GM23248 (cell line): ENCODE measurements at regions not wholly inside any gene's neighbourhood (a gene's known extent, or its start where the extent isn't known, plus 50 kb on each side); places are given as distances from the start of the nearest gene placed in this dataset.

Experiments used
- DNase-seq: peaks from one replicate; pipeline ENCODE4 v3.0.0-alpha.2; 2015
- H2AFZ ChIP-seq: fragments of 200-600 bp; sonication (generic); 2 replicates; pipeline ENCODE4 v1.6.1; 2016; ENCODE audit warnings: antibody characterized with exemption
- H3F3A ChIP-seq: fragments of 200-600 bp; sonication (generic); 2 replicates; pipeline ENCODE4 v1.6.1; 2016; ENCODE audit warnings: mild to moderate bottlenecking, antibody characterized with exemption, mixed run types; ENCODE audit not compliant: insufficient read depth
- H3K27ac ChIP-seq: fragments of 200-600 bp; sonication (generic); 2 replicates; pipeline ENCODE4 v1.5.1; 2016; ENCODE audit warnings: mild to moderate bottlenecking
- H3K27me3 ChIP-seq: fragments of 200-600 bp; sonication (generic); replicated peaks from 2 replicates; pipeline ENCODE4 v1.6.1; 2016; ENCODE audit warnings: mild to moderate bottlenecking; ENCODE audit not compliant: insufficient read depth
- H3K36me3 ChIP-seq: fragments of 200-600 bp; sonication (generic); 2 replicates; pipeline ENCODE4 v1.6.1; 2016; ENCODE audit warnings: low read depth, mild to moderate bottlenecking
- H3K4me1 ChIP-seq: fragments of 200-600 bp; sonication (generic); 2 replicates; pipeline ENCODE4 v1.6.1; 2016; ENCODE audit warnings: mild to moderate bottlenecking; ENCODE audit not compliant: insufficient read depth
- H3K4me2 ChIP-seq: fragments of 200-600 bp; sonication (generic); one replicate; pipeline ENCODE4 v1.6.1; 2016; ENCODE audit warnings: mild to moderate bottlenecking; ENCODE audit not compliant: unreplicated experiment
- H3K4me3 ChIP-seq: fragments of 200-600 bp; sonication (generic); 2 replicates; pipeline ENCODE4 v1.5.1; 2016; ENCODE audit warnings: mild to moderate bottlenecking
- H3K79me2 ChIP-seq: fragments of 200-600 bp; sonication (generic); 2 replicates; pipeline ENCODE4 v1.6.1; 2016; ENCODE audit warnings: mild to moderate bottlenecking; ENCODE audit not compliant: insufficient read depth
- H3K9ac ChIP-seq: fragments of 200-600 bp; sonication (generic); 2 replicates; pipeline ENCODE4 v1.6.1; 2016; ENCODE audit warnings: mild to moderate bottlenecking
- H3K9me2 ChIP-seq: fragments of 200-600 bp; sonication (generic); 2 replicates; pipeline ENCODE4 v1.6.1; 2016; ENCODE audit warnings: mixed run types, mild to moderate bottlenecking, moderate library complexity; ENCODE audit not compliant: insufficient read depth
- H3K9me3 ChIP-seq: fragments of 200-600 bp; sonication (generic); one replicate; pipeline ENCODE4 v1.6.1; 2017; ENCODE audit warnings: low read depth
- H4K20me1 ChIP-seq: fragments of 200-600 bp; sonication (generic); 2 replicates; pipeline ENCODE4 v1.6.0; 2016; ENCODE audit not compliant: insufficient read depth
- EZH2 ChIP-seq: fragments of 200-600 bp; sonication (generic); IDR thresholded peaks from 2 replicates; pipeline ENCODE4 v1.6.1; 2018; ENCODE audit warnings: antibody characterized with exemption, mild to moderate bottlenecking; ENCODE audit not compliant: insufficient read depth, poor library complexity, severe bottlenecking
- EZH2phosphoT487 ChIP-seq: fragments of 200-600 bp; sonication (generic); IDR thresholded peaks from 2 replicates; pipeline ENCODE4 v1.6.1; 2018; ENCODE audit warnings: antibody characterized with exemption, moderate library complexity, mild to moderate bottlenecking, low read depth; ENCODE audit not compliant: insufficient read depth
- WGBS, 2 experiments: methylation state at CpG; one replicate each; pipeline ENCODE4 v1.1.6; 2015 to 2017; ENCODE audit warnings: low lambda C conversion rate in 2 of 2, low coverage in 1 of 2; ENCODE audit errors: missing lambda C conversion rate in 2 of 2; 5-methylcytosine and 5-hydroxymethylcytosine counted together
- in situ Hi-C: fragments of 300-500 bp; cut with MboI; formaldehyde crosslinking; loops from 2 replicates; pipeline ENCODE4 v1.15.0; 2020

DNA sequence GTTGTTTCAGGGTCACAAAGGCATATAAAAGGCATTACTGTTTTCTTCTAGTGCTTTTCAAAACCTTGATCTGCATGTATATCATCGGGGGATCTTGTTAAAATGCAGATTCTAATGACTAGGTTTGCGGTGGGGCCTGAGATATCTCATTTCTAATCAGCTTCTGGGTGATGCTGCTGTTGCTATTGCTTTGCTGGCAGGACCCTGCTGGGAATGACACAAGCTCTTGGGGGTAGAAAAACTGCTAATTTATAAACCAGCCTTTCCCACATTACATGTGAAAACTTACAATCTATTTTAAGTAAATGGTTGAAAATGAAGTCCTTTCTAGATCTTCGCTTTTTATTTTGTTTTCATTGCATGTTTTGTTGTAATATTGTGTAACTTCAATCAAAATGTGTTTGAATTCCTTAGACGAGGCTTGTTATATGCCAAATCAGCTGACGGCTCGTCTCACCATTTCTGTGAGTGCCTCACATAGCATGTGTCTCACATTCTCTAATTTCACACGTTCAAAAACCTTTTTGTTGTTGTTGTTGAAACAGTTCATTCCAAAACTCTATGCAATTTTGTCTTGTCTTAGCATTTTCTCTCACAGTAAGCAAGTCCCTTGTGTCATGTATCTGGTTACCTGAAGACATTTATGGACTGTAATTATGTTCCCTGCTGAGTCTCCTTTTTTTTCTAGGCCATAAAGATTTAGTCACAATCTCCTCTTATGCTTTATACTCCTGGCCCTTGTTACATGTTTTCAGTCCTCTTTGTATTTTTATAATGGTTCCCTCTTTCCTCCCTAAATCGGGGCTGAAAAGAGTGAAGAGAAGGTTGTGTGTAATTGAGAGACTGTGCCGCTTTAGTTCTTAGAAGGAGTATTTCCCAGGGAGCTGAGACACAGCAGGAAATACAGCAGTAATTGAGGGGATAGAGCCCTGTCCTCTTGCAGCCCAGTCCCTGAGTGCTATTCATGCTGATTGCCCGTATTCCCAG lies 521.0 kb upstream of the SEMA6A start:
- DNase-seq = no peak
- no peaks in the 10 kb centered on the region for H3K27me3 ChIP-seq
- WGBS, 2 experiments = 18 to 29% methylated on average over 10 of the region's 10 CpGs

DNA sequence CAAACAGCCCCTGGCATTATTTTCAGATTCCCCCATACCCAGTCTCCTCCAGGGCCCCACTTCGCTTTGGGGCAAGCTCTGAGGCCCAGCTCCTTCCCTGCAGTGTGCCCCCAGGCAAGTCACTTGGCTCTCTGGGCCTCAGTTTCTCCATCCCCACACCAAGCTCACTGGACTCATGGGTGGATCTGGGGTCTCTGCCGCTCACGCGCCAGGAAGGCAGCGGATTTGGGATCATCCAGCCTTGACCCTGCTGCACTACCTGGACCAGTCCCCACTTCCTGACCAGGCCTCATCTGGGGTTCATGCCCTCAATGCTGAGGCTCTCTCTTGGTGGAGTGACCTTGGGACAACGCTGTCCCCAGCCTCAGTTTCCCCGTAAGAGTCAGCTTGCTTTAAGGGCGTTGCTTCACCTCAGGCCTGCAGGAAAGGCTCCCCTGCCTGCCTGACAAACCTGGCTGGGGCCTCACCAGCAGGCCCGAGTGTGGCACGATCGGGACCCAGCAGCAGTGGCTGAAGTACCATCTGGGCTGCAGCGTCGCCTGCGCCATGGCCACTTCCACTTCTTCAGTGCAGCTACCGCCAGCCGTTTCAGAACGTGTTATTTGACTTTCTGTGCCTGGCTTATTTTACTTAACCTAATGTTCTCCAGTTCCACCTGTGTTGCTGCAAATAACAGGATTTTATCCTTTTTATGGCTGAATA lies 519.6 kb upstream of the SEMA6A start:
- no peak overlapping the region for H2AFZ ChIP-seq
- H3K27ac ChIP-seq = no peak overlapping the region
- in situ Hi-C loops = no loop called here
- H3K9me2 ChIP-seq = no peaks in the 10 kb centered on the region
- no peaks in the 10 kb centered on the region for H3K27me3 ChIP-seq
- H3K79me2 ChIP-seq = no peaks in the 10 kb centered on the region
- TF ChIP-seq EZH2phosphoT487 (no peak), EZH2 (no peak)
- DNase-seq = no peak
- H3K4me3 ChIP-seq = no peak overlapping the region
- no peaks in the 10 kb centered on the region for H3F3A ChIP-seq
- no peak overlapping the region for H3K4me2 ChIP-seq
- no peaks in the 10 kb centered on the region for H4K20me1 ChIP-seq
- H3K36me3 ChIP-seq = no peaks in the 10 kb centered on the region
- WGBS, 2 experiments = 67 to 76% methylated on average over 17 of the region's 17 CpGs
- no peak overlapping the region for H3K9ac ChIP-seq
- no peaks in the 10 kb centered on the region for H3K4me1 ChIP-seq
- no peaks in the 10 kb centered on the region for H3K9me3 ChIP-seq

More for the DNA sequence above, 521.0 kb upstream of the SEMA6A start:
- Histone ChIP-seq H3K9ac (no peak overlapping the region), H3K4me1 (no peaks in the 10 kb centered on the region), H4K20me1 (no peaks in the 10 kb centered on the region), H3K36me3 (no peaks in the 10 kb centered on the region), H2AFZ (no peak overlapping the region), H3K79me2 (no peaks in the 10 kb centered on the region), H3K4me2 (no peak overlapping the region), H3K9me2 (no peaks in the 10 kb centered on the region), H3K27ac (no peak overlapping the region), H3K4me3 (no peak overlapping the region), H3K9me3 (no peaks in the 10 kb centered on the region), H3F3A (no peaks in the 10 kb centered on the region)
- TF ChIP-seq EZH2 (no peak), EZH2phosphoT487 (no peak)
- in situ Hi-C loops = no loop called here

DNA sequence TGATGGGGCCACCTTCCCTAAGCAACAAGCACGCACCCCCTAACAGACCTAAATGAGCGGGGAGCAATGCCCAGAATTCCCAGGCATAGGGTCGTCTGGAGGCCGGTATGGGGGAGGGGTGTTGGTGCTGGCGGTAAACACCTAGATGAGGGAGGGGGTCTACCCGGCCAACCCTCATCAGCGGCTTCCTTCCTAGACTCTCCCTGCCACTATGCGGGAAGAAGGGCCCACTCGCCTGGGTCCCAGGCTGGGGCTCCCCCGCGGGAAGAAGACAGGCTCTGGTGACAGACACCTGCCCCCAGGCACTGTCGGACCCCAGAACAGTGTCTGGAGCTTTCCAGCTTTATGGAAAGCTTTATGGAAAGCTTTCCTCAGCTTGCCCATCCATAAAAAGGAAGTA lies 519.0 kb upstream of the SEMA6A start:
- no peak overlapping the region for H3K9ac ChIP-seq
- TF ChIP-seq EZH2 (no peak), EZH2phosphoT487 (no peak)
- no peaks in the 10 kb centered on the region for H3K9me2 ChIP-seq
- H3K36me3 ChIP-seq = no peaks in the 10 kb centered on the region
- H3K4me1 ChIP-seq = no peaks in the 10 kb centered on the region
- H3K4me2 ChIP-seq = no peak overlapping the region
- H3K79me2 ChIP-seq = no peaks in the 10 kb centered on the region
- no peaks in the 10 kb centered on the region for H4K20me1 ChIP-seq
- WGBS, 2 experiments = 63% methylated on average over 11 to 12 of the region's 12 CpGs
- DNase-seq = no peak
- no peaks in the 10 kb centered on the region for H3K27me3 ChIP-seq
- no peak overlapping the region for H2AFZ ChIP-seq
- no peak overlapping the region for H3K27ac ChIP-seq
- H3F3A ChIP-seq = no peaks in the 10 kb centered on the region
- H3K9me3 ChIP-seq = no peaks in the 10 kb centered on the region
- in situ Hi-C loops = no loop called here
- H3K4me3 ChIP-seq = no peak overlapping the region

DNA sequence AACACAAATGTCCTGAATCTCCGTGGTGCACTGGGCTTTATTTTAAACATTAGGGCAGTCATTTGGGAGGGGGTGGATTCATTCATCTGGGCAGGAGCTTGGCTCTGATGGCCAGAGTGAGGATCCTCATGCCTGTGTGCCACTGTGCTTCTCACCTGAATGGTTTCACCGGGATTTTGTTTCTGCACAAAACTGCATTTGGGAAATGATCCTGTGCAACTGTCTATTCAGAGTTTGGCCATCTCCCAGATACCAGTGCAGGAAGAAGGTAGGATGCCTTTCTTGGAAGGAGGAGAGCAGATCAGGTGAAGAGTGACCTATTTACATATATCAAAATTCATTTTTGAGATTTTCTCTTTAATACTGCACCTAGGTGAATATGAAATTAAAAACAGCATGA lies 514.4 kb upstream of the SEMA6A start:
- in situ Hi-C loops = no loop called here
- no peak overlapping the region for H3K9ac ChIP-seq
- 26 to 51% methylated on average over 2 of the region's 2 CpGs for WGBS, 2 experiments

More for the DNA sequence above, 514.4 kb upstream of the SEMA6A start:
- H3K9me3 ChIP-seq = no peaks in the 10 kb centered on the region
- no peak overlapping the region for H2AFZ ChIP-seq
- no peaks in the 10 kb centered on the region for H3K36me3 ChIP-seq
- H3K27me3 ChIP-seq = no peaks in the 10 kb centered on the region
- no peaks in the 10 kb centered on the region for H3K9me2 ChIP-seq
- no peak overlapping the region for H3K4me3 ChIP-seq
- no peaks in the 10 kb centered on the region for H3K4me1 ChIP-seq
- no peak overlapping the region for H3K4me2 ChIP-seq
- no peak overlapping the region for H3K27ac ChIP-seq
- no peaks in the 10 kb centered on the region for H3K79me2 ChIP-seq
- no peak for TF ChIP-seq EZH2
- no peak for TF ChIP-seq EZH2phosphoT487
- no peaks in the 10 kb centered on the region for H3F3A ChIP-seq
- no peak for DNase-seq
- no peaks in the 10 kb centered on the region for H4K20me1 ChIP-seq
